ENCODE measurements at regions not wholly inside any gene's neighbourhood (a gene's known extent, or its start where the extent isn't known, plus 50 kb on each side); places are given as distances from the start of the nearest gene placed in this dataset.

GRCh38 chr5:3661755-3662296 lies 66.2 kb downstream of the IRX1 start:
- no peak for TF ChIP-seq CTCF (IDR thresholded peaks at IDR 0.05)
- no peak for TF ChIP-seq POLR2A (IDR thresholded peaks at IDR 0.05)

All from thyroid gland (tissue), 4 donors.